ENCODE measurements at regions not wholly inside any gene's neighbourhood (a gene's known extent, or its start where the extent isn't known, plus 50 kb on each side); places are given as distances from the start of the nearest gene placed in this dataset.

GRCh38 chr10:33454554-33454953, 120.1 kb upstream of the NRP1 start:
- no peak overlapping the region for H3K4me3 Mint-ChIP-seq
- no peak overlapping the region for H3K4me2 ChIP-seq (replicated peaks; ENCODE audit: low read depth, low read length, poor library complexity, severe bottlenecking)
- POLR2A ChIA-PET: no interaction called here
- intact Hi-C loops (cut with micrococcal nuclease): no loop called here
- no peaks in the 10 kb centered on the region for H4K20me1 ChIP-seq (ENCODE audit: control insufficient read depth, insufficient read depth, low read length, poor library complexity, severe bottlenecking)
- no peaks in the 10 kb centered on the region for H3K9me3 ChIP-seq (ENCODE audit: control extremely low read depth in 1 of 3, control insufficient read depth in 2 of 3, insufficient read depth in 1 of 3, low read length in 2 of 3)
- no peak overlapping the region for H2AFZ ChIP-seq (ENCODE audit: insufficient read depth, low read depth, low read length, poor library complexity, severe bottlenecking)
- H3K79me2 ChIP-seq (ENCODE audit: control insufficient read depth, insufficient read depth, low read length): no peaks in the 10 kb centered on the region
- H3K36me3 ChIP-seq (replicated peaks in 1 of 2; ENCODE audit: control extremely low read depth in 1 of 2, control insufficient read depth in 1 of 2, extremely low read depth in 1 of 2, insufficient read depth in 2 of 2, low read length in 1 of 2): no peaks in the 10 kb centered on the region
- no peak overlapping the region for H3K9ac ChIP-seq (ENCODE audit: low read length)
- H3K27ac Mint-ChIP-seq: no peak overlapping the region
- H3K4me3 ChIP-seq (ENCODE audit: control extremely low read depth in 1 of 5, extremely low read depth in 1 of 5, insufficient read depth in 1 of 5, low read depth in 2 of 5, low read length in 4 of 5): no peak overlapping the region
- no peaks in the 10 kb centered on the region for H3K27me3 ChIP-seq (replicated peaks in 1 of 4; ENCODE audit: control extremely low read depth in 1 of 4, control insufficient read depth in 3 of 4, insufficient read depth in 4 of 4, low read length in 3 of 4)
- WGBS (ENCODE audit: insufficient coverage): no CpG with 5 or more reads among the region's 2 CpGs
- DNase-seq: no peak
- no peak for TF ChIP-seq EZH2 (IDR thresholded peaks at IDR 0.05; ENCODE audit: borderline replicate concordance, insufficient read depth, low read depth, low read length, poor library complexity, severe bottlenecking)
- TF ChIP-seq CTCF (IDR thresholded peaks at IDR 0.05): no peak
- H3K27me3 Mint-ChIP-seq: no peaks in the 10 kb centered on the region
- H3K4me1 Mint-ChIP-seq: no peaks in the 10 kb centered on the region
- peaks cover 3% of the 10 kb centered on the region for H3K9me3 Mint-ChIP-seq (ENCODE audit: insufficient read depth)
- H3K27ac ChIP-seq (ENCODE audit: low read length in 2 of 2): no peak overlapping the region
- ATAC-seq (ENCODE audit: low read depth): no peak
- CTCF ChIA-PET: no interaction called here
- H3K4me1 ChIP-seq (ENCODE audit: control insufficient read depth in 2 of 2, insufficient read depth in 2 of 2, low read length in 2 of 2): no peaks in the 10 kb centered on the region

- ATAC-seq (ENCODE audit: low read depth) (no peak), DNase-seq (no peak)
- Mint-ChIP-seq H3K9me3 (ENCODE audit: insufficient read depth) (peaks cover 3% of the 10 kb centered on the region), H3K4me1 (no peaks in the 10 kb centered on the region), H3K27ac (no peak overlapping the region), H3K4me3 (no peak overlapping the region), H3K27me3 (no peaks in the 10 kb centered on the region)
- TF ChIP-seq EZH2 (IDR thresholded peaks at IDR 0.05; ENCODE audit: borderline replicate concordance, insufficient read depth, low read depth, low read length, poor library complexity, severe bottlenecking): no peak
- TF ChIP-seq CTCF (IDR thresholded peaks at IDR 0.05): no peak
- no peak overlapping the region for H3K27ac ChIP-seq (ENCODE audit: low read length in 2 of 2)
- H3K27me3 ChIP-seq (replicated peaks in 1 of 4; ENCODE audit: control extremely low read depth in 1 of 4, control insufficient read depth in 3 of 4, insufficient read depth in 4 of 4, low read length in 3 of 4): no peaks in the 10 kb centered on the region
- ChIA-PET POLR2A (no interaction called here), CTCF (no interaction called here)
- 83% methylated on average over 3 of the region's 9 CpGs for WGBS (ENCODE audit: insufficient coverage)
- no peak overlapping the region for H2AFZ ChIP-seq (ENCODE audit: insufficient read depth, low read depth, low read length, poor library complexity, severe bottlenecking)
- no peak overlapping the region for H3K4me2 ChIP-seq (replicated peaks; ENCODE audit: low read depth, low read length, poor library complexity, severe bottlenecking)
- H3K9ac ChIP-seq (ENCODE audit: low read length): no peak overlapping the region
- no peak overlapping the region for H3K4me3 ChIP-seq (ENCODE audit: control extremely low read depth in 1 of 5, extremely low read depth in 1 of 5, insufficient read depth in 1 of 5, low read depth in 2 of 5, low read length in 4 of 5)
- intact Hi-C loops (cut with micrococcal nuclease): no loop called here
- no peaks in the 10 kb centered on the region for H3K36me3 ChIP-seq (replicated peaks in 1 of 2; ENCODE audit: control extremely low read depth in 1 of 2, control insufficient read depth in 1 of 2, extremely low read depth in 1 of 2, insufficient read depth in 2 of 2, low read length in 1 of 2)
- no peaks in the 10 kb centered on the region for H4K20me1 ChIP-seq (ENCODE audit: control insufficient read depth, insufficient read depth, low read length, poor library complexity, severe bottlenecking)
- H3K4me1 ChIP-seq (ENCODE audit: control insufficient read depth in 2 of 2, insufficient read depth in 2 of 2, low read length in 2 of 2): no peaks in the 10 kb centered on the region
- H3K9me3 ChIP-seq (ENCODE audit: control extremely low read depth in 1 of 3, control insufficient read depth in 2 of 3, insufficient read depth in 1 of 3, low read length in 2 of 3): no peaks in the 10 kb centered on the region
- H3K79me2 ChIP-seq (ENCODE audit: control insufficient read depth, insufficient read depth, low read length): no peaks in the 10 kb centered on the region
Measured at GRCh38 chr10:33453081-33454025, 118.9 kb upstream of the NRP1 start.

All from B cell (primary cell).